ENCODE measurements at regions not wholly inside any gene's neighbourhood (a gene's known extent, or its start where the extent isn't known, plus 50 kb on each side); places are given as distances from the start of the nearest gene placed in this dataset.
"Not testable (repeated sequence)": the region's sequence is repeated elsewhere in the genome, so short reads cannot be mapped to it uniquely, and the experiment has no call there.

DNA sequence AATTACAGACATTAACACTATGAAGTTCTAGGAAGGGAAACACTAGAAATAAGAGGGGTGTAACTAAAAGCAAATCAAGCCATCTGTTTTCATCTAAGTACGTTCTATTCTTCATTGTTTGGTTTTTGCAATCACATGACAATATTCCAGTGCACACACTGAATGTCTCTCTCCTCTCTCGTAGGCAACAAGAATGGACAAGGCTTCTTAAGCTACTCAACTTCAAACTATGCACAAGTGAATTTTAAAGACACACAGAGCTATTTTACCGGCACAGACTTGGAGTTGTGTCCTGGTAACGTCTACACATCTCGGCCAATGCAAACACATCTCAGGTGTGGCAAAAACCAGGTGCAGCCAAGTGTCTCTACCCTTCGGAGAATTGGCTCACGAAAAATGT, 173.3 kb downstream of the PRKX start:
- no peak overlapping the region for H3K4me2 ChIP-seq (ENCODE audit: low read length)
- no peaks in the 10 kb centered on the region for H3K4me1 ChIP-seq (ENCODE audit: insufficient read depth, low read length, poor library complexity, severe bottlenecking)
- POLR2A ChIA-PET: no interaction called here
- CTCF ChIA-PET (ENCODE audit: unreplicated experiment): no interaction called here
- H3K36me3 ChIP-seq (ENCODE audit: insufficient read depth, low read length): no peaks in the 10 kb centered on the region
- no peak overlapping the region for H3K4me3 ChIP-seq (ENCODE audit: low read depth, low read length, poor library complexity, severe bottlenecking)
- H4K20me1 ChIP-seq (ENCODE audit: insufficient read depth, low read length): no peaks in the 10 kb centered on the region
- no peaks in the 10 kb centered on the region for H3K9me3 ChIP-seq (ENCODE audit: low read length)
- H3K27ac ChIP-seq (ENCODE audit: low read depth, low read length, poor library complexity, severe bottlenecking): no peak overlapping the region
- H3K9me2 ChIP-seq (ENCODE audit: insufficient read depth, low read length): no peaks in the 10 kb centered on the region
- DNase-seq (ENCODE audit: low spot score): no peak
- intact Hi-C loops (cut with micrococcal nuclease; ENCODE audit: unreplicated experiment): no loop called here
- H2AFZ ChIP-seq (ENCODE audit: low read length): no peak overlapping the region
- BruUV-seq (replicated peaks): no TSS peak
- TF ChIP-seq, protein P1, sequence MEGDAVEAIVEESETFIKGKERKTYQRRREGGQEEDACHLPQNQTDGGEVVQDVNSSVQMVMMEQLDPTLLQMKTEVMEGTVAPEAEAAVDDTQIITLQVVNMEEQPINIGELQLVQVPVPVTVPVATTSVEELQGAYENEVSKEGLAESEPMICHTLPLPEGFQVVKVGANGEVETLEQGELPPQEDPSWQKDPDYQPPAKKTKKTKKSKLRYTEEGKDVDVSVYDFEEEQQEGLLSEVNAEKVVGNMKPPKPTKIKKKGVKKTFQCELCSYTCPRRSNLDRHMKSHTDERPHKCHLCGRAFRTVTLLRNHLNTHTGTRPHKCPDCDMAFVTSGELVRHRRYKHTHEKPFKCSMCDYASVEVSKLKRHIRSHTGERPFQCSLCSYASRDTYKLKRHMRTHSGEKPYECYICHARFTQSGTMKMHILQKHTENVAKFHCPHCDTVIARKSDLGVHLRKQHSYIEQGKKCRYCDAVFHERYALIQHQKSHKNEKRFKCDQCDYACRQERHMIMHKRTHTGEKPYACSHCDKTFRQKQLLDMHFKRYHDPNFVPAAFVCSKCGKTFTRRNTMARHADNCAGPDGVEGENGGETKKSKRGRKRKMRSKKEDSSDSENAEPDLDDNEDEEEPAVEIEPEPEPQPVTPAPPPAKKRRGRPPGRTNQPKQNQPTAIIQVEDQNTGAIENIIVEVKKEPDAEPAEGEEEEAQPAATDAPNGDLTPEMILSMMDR (conservative IDR thresholded peaks at IDR 0.05; ENCODE audit: low read length): no peak
- TF ChIP-seq EZH2phosphoT487 (IDR thresholded peaks at IDR 0.05; ENCODE audit: borderline replicate concordance, low read depth, low read length): no peak
- H3K79me2 ChIP-seq (ENCODE audit: insufficient read depth, low read depth, low read length): no peaks in the 10 kb centered on the region

DNA sequence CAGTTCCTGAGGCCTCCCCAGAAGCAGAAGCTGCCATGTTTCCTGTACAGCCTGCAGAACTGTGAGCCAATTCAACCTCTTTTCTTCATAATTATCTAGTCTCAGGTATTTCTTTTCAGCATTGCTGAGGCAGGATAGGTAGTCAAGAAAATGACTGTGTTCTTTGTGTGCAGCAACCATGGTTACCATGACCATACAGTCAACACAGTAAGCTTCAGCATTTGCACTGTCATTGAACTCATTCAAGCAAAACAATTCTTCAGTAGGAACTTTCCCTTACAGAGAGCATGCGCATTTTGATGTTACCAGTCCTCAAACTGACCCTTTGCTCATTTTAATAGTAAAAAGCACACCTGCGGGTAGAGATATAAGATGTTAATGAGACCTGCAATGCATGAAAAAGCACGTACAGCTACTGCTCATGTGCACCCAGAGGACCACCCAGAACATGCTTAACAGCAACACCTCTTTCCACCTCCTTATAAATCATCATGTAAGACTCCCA, 180.8 kb downstream of the PRKX start:
- ChIA-PET CTCF (ENCODE audit: unreplicated experiment) (no interaction called here), POLR2A (no interaction called here)
- TF ChIP-seq, protein P1 (conservative IDR thresholded peaks at IDR 0.05; ENCODE audit: low read length): no peak
- no peak for TF ChIP-seq EZH2phosphoT487 (IDR thresholded peaks at IDR 0.05; ENCODE audit: borderline replicate concordance, low read depth, low read length)
- intact Hi-C loops (cut with micrococcal nuclease; ENCODE audit: unreplicated experiment): no loop called here
- Histone ChIP-seq H3K4me2 (ENCODE audit: low read length) (no peak overlapping the region), H3K4me3 (ENCODE audit: low read depth, low read length, poor library complexity, severe bottlenecking) (no peak overlapping the region), H3K9me3 (ENCODE audit: low read length) (no peaks in the 10 kb centered on the region), H3K79me2 (ENCODE audit: insufficient read depth, low read depth, low read length) (no peaks in the 10 kb centered on the region), H3K36me3 (ENCODE audit: insufficient read depth, low read length) (no peaks in the 10 kb centered on the region), H4K20me1 (ENCODE audit: insufficient read depth, low read length) (no peaks in the 10 kb centered on the region), H3K9me2 (ENCODE audit: insufficient read depth, low read length) (no peaks in the 10 kb centered on the region), H3K27ac (ENCODE audit: low read depth, low read length, poor library complexity, severe bottlenecking) (no peak overlapping the region), H2AFZ (ENCODE audit: low read length) (no peak overlapping the region), H3K4me1 (ENCODE audit: insufficient read depth, low read length, poor library complexity, severe bottlenecking) (no peaks in the 10 kb centered on the region)
- no TSS peak for BruUV-seq (replicated peaks)
- DNase-seq (ENCODE audit: low spot score): no peak

DNA sequence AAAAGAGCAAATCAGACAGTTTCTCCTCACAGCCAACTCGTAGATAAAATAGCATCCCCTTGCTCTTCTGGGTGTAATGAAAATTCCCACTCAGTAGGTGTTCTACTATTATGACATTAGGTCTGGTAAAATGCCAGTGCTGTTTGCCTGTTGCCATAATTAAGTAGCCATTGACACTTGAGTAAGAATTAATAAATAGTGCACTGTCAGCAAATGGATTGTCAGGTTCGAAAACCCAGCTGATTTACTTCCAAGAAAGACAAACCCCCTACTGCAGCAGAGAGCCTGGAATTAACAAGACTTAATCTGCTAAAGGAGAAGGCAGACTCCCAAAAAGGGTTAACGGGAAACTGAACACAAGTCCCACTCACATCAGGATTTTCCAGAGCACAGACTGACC, 182.0 kb downstream of the PRKX start:
- DNase-seq (ENCODE audit: low spot score); H3K4me2 ChIP-seq (ENCODE audit: low read length); H3K36me3 ChIP-seq (ENCODE audit: insufficient read depth, low read length); BruUV-seq (replicated peaks); CTCF ChIA-PET (ENCODE audit: unreplicated experiment); H4K20me1 ChIP-seq (ENCODE audit: insufficient read depth, low read length); H3K9me2 ChIP-seq (ENCODE audit: insufficient read depth, low read length); POLR2A ChIA-PET; H3K79me2 ChIP-seq (ENCODE audit: insufficient read depth, low read depth, low read length); H3K9me3 ChIP-seq (ENCODE audit: low read length); H3K27ac ChIP-seq (ENCODE audit: low read depth, low read length, poor library complexity, severe bottlenecking); H3K4me1 ChIP-seq (ENCODE audit: insufficient read depth, low read length, poor library complexity, severe bottlenecking); H2AFZ ChIP-seq (ENCODE audit: low read length); H3K4me3 ChIP-seq (ENCODE audit: low read depth, low read length, poor library complexity, severe bottlenecking); intact Hi-C loops (cut with micrococcal nuclease; ENCODE audit: unreplicated experiment): not testable (repeated sequence)

Data from OCI-LY7 (cell line).